Activated CD4-positive, alpha-beta T cell treated with anti-CD3 and anti-CD28 coated beads for 36 hours (primary cell): ENCODE measurements at regions not wholly inside any gene's neighbourhood (a gene's known extent, or its start where the extent isn't known, plus 50 kb on each side); places are given as distances from the start of the nearest gene placed in this dataset.
"Not testable (repeated sequence)": the region's sequence is repeated elsewhere in the genome, so short reads cannot be mapped to it uniquely, and the experiment has no call there.

Source experiments
- ATAC-seq: fragments of 200-7000 bp; cut with Tn5 transposase; one replicate; pipeline ENCODE4 v1.10.0; 2021; ENCODE audit warnings: mild to moderate bottlenecking, moderate library complexity
- CTCF ChIA-PET: fragments of 350-600 bp; sonication (Branson Sonifier 250); formaldehyde crosslinking; loops from one replicate; lab custom pipeline; 2021; ENCODE audit warnings: antibody characterized with exemption; lab: Charles Lee
- POLR2A ChIA-PET: fragments of 350-600 bp; sonication (Branson Sonifier 250); formaldehyde crosslinking; loops from one replicate; lab custom pipeline; 2021; ENCODE audit warnings: antibody characterized with exemption, inconsistent platforms; lab: Charles Lee
- DNase-seq: peaks from one replicate; pipeline ENCODE4 v3.0.0-alpha.2; 2020
- H3K27ac Mint-ChIP-seq: one replicate; pipeline ENCODE4 v1.8.0; 2021; ENCODE audit warnings: mixed read lengths
- H3K27me3 Mint-ChIP-seq: one replicate; pipeline ENCODE4 v1.8.0; 2021; ENCODE audit warnings: mixed read lengths
- H3K36me3 Mint-ChIP-seq: one replicate; pipeline ENCODE4 v1.8.0; 2021; ENCODE audit warnings: low read depth, mixed read lengths
- H3K4me1 Mint-ChIP-seq: one replicate; pipeline ENCODE4 v1.8.0; 2021; ENCODE audit warnings: mixed read lengths
- H3K4me3 Mint-ChIP-seq: one replicate; pipeline ENCODE4 v1.8.0; 2021; ENCODE audit warnings: mild to moderate bottlenecking, moderate library complexity, mixed read lengths
- H3K9me3 Mint-ChIP-seq: one replicate; pipeline ENCODE4 v1.8.0; 2021; ENCODE audit warnings: low read depth, mixed read lengths
- intact Hi-C, 2 experiments: fragments of 100-400 bp; cut with DNase I in 1 of 2; cut with micrococcal nuclease in 1 of 2; formaldehyde crosslinking; loops; one replicate each; pipeline versions ENCODE4 v1.14.2 to v1.15.1; 2022 to 2024; cut with DNase I, micrococcal nuclease

- Mint-ChIP-seq H3K9me3 (no peaks in the 10 kb centered on the region), H3K4me3 (no peak overlapping the region)
These were observed 71.0 kb upstream of the SRD5A2 start for GRCh38 chr2:31651736-31652135.

GRCh38 chr2:31651267-31651666, 70.5 kb upstream of the SRD5A2 start:
- no peaks in the 10 kb centered on the region for H3K36me3 Mint-ChIP-seq
- POLR2A ChIA-PET = no interaction called here
- H3K27ac Mint-ChIP-seq = no peak overlapping the region
- DNase-seq = no peak
- no peaks in the 10 kb centered on the region for H3K4me1 Mint-ChIP-seq
- CTCF ChIA-PET = interaction anchor here (0.8 kb wide), 1 partner anchor 10 kb away, joined by 3 read pairs; no protein-coding TSS in a partner anchor
- H3K9me3 Mint-ChIP-seq = no peaks in the 10 kb centered on the region
- intact Hi-C loops = no loop called here
- no peak for ATAC-seq
- no peak overlapping the region for H3K4me3 Mint-ChIP-seq
- peaks cover 11% of the 10 kb centered on the region for H3K27me3 Mint-ChIP-seq

More at GRCh38 chr2:31651736-31652135, 71.0 kb upstream of the SRD5A2 start:
- DNase-seq (no peak), ATAC-seq (no peak)
- CTCF ChIA-PET = interaction anchor here (0.8 kb wide), 1 partner anchor 9 kb away, joined by 3 read pairs; no protein-coding TSS in a partner anchor
- Mint-ChIP-seq H3K4me1 (no peaks in the 10 kb centered on the region), H3K27ac (no peak overlapping the region), H3K27me3 (peaks cover 9% of the 10 kb centered on the region), H3K36me3 (no peaks in the 10 kb centered on the region)
- intact Hi-C loops = no loop called here
- POLR2A ChIA-PET = no interaction called here

- Mint-ChIP-seq H3K4me3 (no peak overlapping the region), H3K9me3 (no peaks in the 10 kb centered on the region)
- POLR2A ChIA-PET = no interaction called here
These were observed 63.8 kb upstream of the SRD5A2 start for GRCh38 chr2:31644551-31644950.

GRCh38 chr2:31642707-31643106, 62.0 kb upstream of the SRD5A2 start:
- Mint-ChIP-seq H3K4me1 (no peaks in the 10 kb centered on the region), H3K4me3 (no peak overlapping the region), H3K27ac (no peak overlapping the region), H3K36me3 (no peaks in the 10 kb centered on the region), H3K9me3 (no peaks in the 10 kb centered on the region), H3K27me3 (peaks cover 26% of the 10 kb centered on the region)
- ATAC-seq (no peak), DNase-seq (no peak)
- POLR2A ChIA-PET = no interaction called here
- intact Hi-C loops = no loop called here
- CTCF ChIA-PET = no interaction called here

More at GRCh38 chr2:31644551-31644950, 63.8 kb upstream of the SRD5A2 start:
- H3K27ac Mint-ChIP-seq = no peak overlapping the region
- no peaks in the 10 kb centered on the region for H3K36me3 Mint-ChIP-seq
- intact Hi-C loops = no loop called here
- CTCF ChIA-PET = no interaction called here
- peaks cover 28% of the 10 kb centered on the region for H3K27me3 Mint-ChIP-seq
- no peaks in the 10 kb centered on the region for H3K4me1 Mint-ChIP-seq
- no peak for ATAC-seq
- DNase-seq = no peak

- H3K27ac Mint-ChIP-seq, POLR2A ChIA-PET, ATAC-seq, CTCF ChIA-PET, H3K4me3 Mint-ChIP-seq, DNase-seq, H3K27me3 Mint-ChIP-seq, intact Hi-C loops, H3K36me3 Mint-ChIP-seq, H3K4me1 Mint-ChIP-seq: not testable (repeated sequence)
- peaks cover 10% of the 10 kb centered on the region for H3K9me3 Mint-ChIP-seq
These were observed 51.5 kb upstream of the SRD5A2 start for GRCh38 chr2:31632201-31632600.
